ENCODE measurements at regions not wholly inside any gene's neighbourhood (a gene's known extent, or its start where the extent isn't known, plus 50 kb on each side); places are given as distances from the start of the nearest gene placed in this dataset.

DNA sequence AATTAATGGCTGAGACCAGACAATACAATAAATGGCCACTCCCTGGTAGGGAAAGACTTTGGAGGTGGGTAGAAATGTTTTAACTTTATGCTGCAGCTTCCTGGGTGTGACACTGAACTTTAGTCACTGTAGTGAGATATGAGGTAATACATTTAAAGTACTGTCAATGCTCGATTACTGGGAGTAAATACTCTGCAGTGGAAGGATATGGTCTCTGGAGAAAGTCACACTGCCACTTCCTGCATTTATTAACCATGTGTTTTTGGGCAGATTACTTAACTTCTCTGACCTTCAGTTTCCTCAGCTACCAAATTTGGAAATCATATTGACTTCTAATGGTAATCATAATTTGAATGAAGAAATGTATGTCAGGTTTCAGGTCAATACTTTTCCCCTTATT, 317.1 kb upstream of the TGFBR2 start:
- no peak for DNase-seq (ENCODE audit: low read depth in 6 of 9, low spot score in 9 of 9)
- Histone ChIP-seq H3K27me3 (ENCODE audit: control insufficient read depth in 2 of 2, insufficient read depth in 1 of 2, low read length in 1 of 2) (no peaks in the 10 kb centered on the region), H3K36me3 (ENCODE audit: control insufficient read depth in 2 of 2, insufficient read depth in 2 of 2, low read length in 1 of 2) (no peaks in the 10 kb centered on the region), H3K4me1 (ENCODE audit: control insufficient read depth in 2 of 2, insufficient read depth in 2 of 2, low read length in 2 of 2) (no peaks in the 10 kb centered on the region), H3K4me3 (ENCODE audit: low read length in 2 of 2) (no peak overlapping the region), H3K27ac (ENCODE audit: low read depth in 1 of 2, low read length in 1 of 2) (no peak overlapping the region), H3K9me3 (ENCODE audit: control insufficient read depth in 2 of 2, insufficient read depth in 1 of 2, low read length in 1 of 2) (no peaks in the 10 kb centered on the region)
- 33% methylated on average over 1 of the region's 1 CpG for WGBS

- Histone ChIP-seq H3K27me3 (ENCODE audit: control insufficient read depth in 2 of 2, insufficient read depth in 1 of 2, low read length in 1 of 2) (no peaks in the 10 kb centered on the region), H3K9me3 (ENCODE audit: control insufficient read depth in 2 of 2, insufficient read depth in 1 of 2, low read length in 1 of 2) (no peaks in the 10 kb centered on the region), H3K27ac (ENCODE audit: low read depth in 1 of 2, low read length in 1 of 2) (no peak overlapping the region), H3K36me3 (ENCODE audit: control insufficient read depth in 2 of 2, insufficient read depth in 2 of 2, low read length in 1 of 2) (no peaks in the 10 kb centered on the region), H3K4me1 (ENCODE audit: control insufficient read depth in 2 of 2, insufficient read depth in 2 of 2, low read length in 2 of 2) (no peaks in the 10 kb centered on the region), H3K4me3 (ENCODE audit: low read length in 2 of 2) (no peak overlapping the region)
- WGBS, result 36% methylated on average over 1 of the region's 1 CpG
- no peak for DNase-seq (ENCODE audit: low read depth in 6 of 9, low spot score in 9 of 9)
These were observed 316.6 kb upstream of the TGFBR2 start for GRCh38 chr3:30289766-30290165.

DNA sequence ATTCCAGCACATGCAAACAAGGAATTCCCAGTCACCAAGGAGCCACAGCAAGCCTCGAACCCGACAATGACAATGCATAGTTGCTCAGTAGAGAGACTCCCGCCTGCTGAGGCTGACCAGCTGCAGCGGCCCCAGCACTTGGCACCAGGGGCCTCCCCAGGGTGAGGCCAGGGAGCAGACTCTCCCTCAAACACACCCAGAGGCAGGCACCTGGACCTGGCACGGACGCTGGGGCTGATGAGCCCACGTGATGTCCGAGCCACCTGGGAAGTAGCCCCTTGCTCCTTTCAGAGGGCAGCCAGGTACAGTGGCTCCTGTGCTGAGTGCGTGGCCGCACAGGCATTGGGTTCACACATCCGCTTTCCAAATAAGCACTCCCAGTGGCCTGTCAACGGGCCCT, 315.9 kb upstream of the TGFBR2 start:
- no peaks in the 10 kb centered on the region for H3K9me3 ChIP-seq (ENCODE audit: control insufficient read depth in 2 of 2, insufficient read depth in 1 of 2, low read length in 1 of 2)
- H3K36me3 ChIP-seq (ENCODE audit: control insufficient read depth in 2 of 2, insufficient read depth in 2 of 2, low read length in 1 of 2), result no peaks in the 10 kb centered on the region
- H3K4me3 ChIP-seq (ENCODE audit: low read length in 2 of 2), result no peak overlapping the region
- H3K4me1 ChIP-seq (ENCODE audit: control insufficient read depth in 2 of 2, insufficient read depth in 2 of 2, low read length in 2 of 2), result no peaks in the 10 kb centered on the region
- 96% methylated on average over 12 of the region's 12 CpGs for WGBS
- H3K27ac ChIP-seq (ENCODE audit: low read depth in 1 of 2, low read length in 1 of 2), result no peak overlapping the region
- DNase-seq (ENCODE audit: low read depth in 6 of 9, low spot score in 9 of 9), result no peak
- H3K27me3 ChIP-seq (ENCODE audit: control insufficient read depth in 2 of 2, insufficient read depth in 1 of 2, low read length in 1 of 2), result no peaks in the 10 kb centered on the region

DNA sequence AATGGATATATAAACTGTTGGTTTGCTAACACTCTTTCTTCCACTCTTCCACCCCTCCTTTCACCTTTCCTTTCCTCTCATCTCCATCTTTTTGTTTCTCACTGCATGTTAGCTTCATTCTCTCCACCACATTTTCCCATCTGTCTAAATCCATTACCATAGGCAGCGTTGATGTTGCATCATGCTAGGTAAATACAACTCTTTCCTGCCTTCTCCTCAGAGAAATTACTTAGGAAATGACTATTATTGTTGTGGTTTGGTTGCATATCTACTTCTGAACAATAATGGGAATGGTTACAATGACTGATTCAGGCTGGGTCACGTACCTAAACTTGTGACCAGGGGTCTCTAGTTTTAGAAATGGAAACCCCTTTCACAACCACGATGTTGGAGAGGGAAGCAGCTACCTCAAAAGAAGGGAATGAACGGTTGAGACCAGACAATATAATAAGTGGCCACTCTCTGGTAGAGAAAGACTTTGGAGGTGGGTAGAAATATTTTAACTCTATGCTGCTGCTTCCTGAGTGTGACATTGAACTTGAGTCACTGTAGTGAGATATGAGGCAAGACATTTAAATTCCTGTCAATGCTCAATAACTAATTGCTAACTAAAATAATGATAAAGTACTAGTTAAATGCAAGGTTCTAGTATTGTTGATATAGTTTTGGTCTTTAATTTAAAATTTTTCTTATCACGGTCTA, 314.1 kb upstream of the TGFBR2 start:
- Histone ChIP-seq H3K4me1 (ENCODE audit: control insufficient read depth in 2 of 2, insufficient read depth in 2 of 2, low read length in 2 of 2) (no peaks in the 10 kb centered on the region), H3K9me3 (ENCODE audit: control insufficient read depth in 2 of 2, insufficient read depth in 1 of 2, low read length in 1 of 2) (no peaks in the 10 kb centered on the region), H3K4me3 (ENCODE audit: low read length in 2 of 2) (no peak overlapping the region), H3K36me3 (ENCODE audit: control insufficient read depth in 2 of 2, insufficient read depth in 2 of 2, low read length in 1 of 2) (no peaks in the 10 kb centered on the region), H3K27me3 (ENCODE audit: control insufficient read depth in 2 of 2, insufficient read depth in 1 of 2, low read length in 1 of 2) (no peaks in the 10 kb centered on the region), H3K27ac (ENCODE audit: low read depth in 1 of 2, low read length in 1 of 2) (no peak overlapping the region)
- no peak for DNase-seq (ENCODE audit: low read depth in 6 of 9, low spot score in 9 of 9)
- 73% methylated on average over 5 of the region's 5 CpGs for WGBS

DNA sequence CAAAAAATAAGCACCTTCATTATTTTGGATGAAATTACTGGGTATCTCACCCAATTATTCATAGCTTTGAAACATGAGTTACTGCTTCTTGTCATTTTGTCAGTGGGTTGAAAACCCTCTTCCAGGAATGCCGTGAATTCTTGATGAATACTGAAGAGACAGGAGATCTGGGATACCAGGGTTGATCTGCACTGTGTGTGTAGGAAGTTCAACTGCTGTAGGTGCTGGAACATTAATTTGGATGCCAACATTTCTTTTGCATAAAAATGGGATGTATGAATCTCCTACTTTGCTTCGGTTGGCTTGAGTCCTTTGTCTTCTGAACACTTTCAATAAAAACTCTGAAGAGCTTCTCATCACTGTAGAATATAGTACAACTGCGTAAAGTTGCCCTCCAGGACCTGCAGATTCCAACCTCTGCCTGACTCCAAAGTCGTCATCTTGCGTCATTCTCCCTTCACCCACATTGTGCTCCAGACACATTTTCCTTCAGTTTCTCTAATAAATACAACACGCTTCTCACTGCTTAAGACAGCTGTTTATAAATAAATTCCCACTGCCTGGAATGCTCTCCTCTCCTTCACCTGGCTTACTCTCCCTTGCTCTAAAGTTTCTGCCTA, 312.7 kb upstream of the TGFBR2 start:
- WGBS, result 98% methylated on average over 6 of the region's 6 CpGs
- Histone ChIP-seq H3K27me3 (ENCODE audit: control insufficient read depth in 2 of 2, insufficient read depth in 1 of 2, low read length in 1 of 2) (no peaks in the 10 kb centered on the region), H3K27ac (ENCODE audit: low read depth in 1 of 2, low read length in 1 of 2) (no peak overlapping the region), H3K4me3 (ENCODE audit: low read length in 2 of 2) (no peak overlapping the region), H3K36me3 (ENCODE audit: control insufficient read depth in 2 of 2, insufficient read depth in 2 of 2, low read length in 1 of 2) (no peaks in the 10 kb centered on the region), H3K4me1 (ENCODE audit: control insufficient read depth in 2 of 2, insufficient read depth in 2 of 2, low read length in 2 of 2) (no peaks in the 10 kb centered on the region), H3K9me3 (ENCODE audit: control insufficient read depth in 2 of 2, insufficient read depth in 1 of 2, low read length in 1 of 2) (no peaks in the 10 kb centered on the region)
- no peak for DNase-seq (ENCODE audit: low read depth in 6 of 9, low spot score in 9 of 9)

DNA sequence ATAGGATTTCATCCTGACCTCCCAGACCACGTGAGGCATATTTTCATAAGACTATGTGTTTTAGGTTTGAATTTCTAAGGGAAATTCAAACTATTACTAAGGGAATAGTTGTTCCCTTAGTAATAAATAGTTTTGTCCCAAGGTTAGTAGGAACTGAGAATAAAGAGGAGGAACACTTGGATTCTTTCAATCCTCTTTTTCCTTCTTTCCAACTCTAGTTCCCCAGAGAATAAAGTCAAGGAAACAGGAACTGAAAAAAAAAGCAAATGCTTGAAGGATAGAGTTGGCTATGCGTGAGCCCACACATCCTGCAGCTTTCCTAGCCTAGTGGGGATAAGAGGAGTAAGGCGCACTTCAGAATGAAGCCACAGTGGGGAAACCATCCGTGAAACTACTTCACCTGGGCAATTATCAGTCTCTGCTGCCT, 312.1 kb upstream of the TGFBR2 start:
- H3K27ac ChIP-seq (ENCODE audit: low read depth in 1 of 2, low read length in 1 of 2), result no peak overlapping the region
- WGBS, result 94% methylated on average over 4 of the region's 4 CpGs
- H3K36me3 ChIP-seq (ENCODE audit: control insufficient read depth in 2 of 2, insufficient read depth in 2 of 2, low read length in 1 of 2), result no peaks in the 10 kb centered on the region
- no peaks in the 10 kb centered on the region for H3K9me3 ChIP-seq (ENCODE audit: control insufficient read depth in 2 of 2, insufficient read depth in 1 of 2, low read length in 1 of 2)
- H3K4me1 ChIP-seq (ENCODE audit: control insufficient read depth in 2 of 2, insufficient read depth in 2 of 2, low read length in 2 of 2), result no peaks in the 10 kb centered on the region
- H3K4me3 ChIP-seq (ENCODE audit: low read length in 2 of 2), result no peak overlapping the region
- DNase-seq (ENCODE audit: low read depth in 6 of 9, low spot score in 9 of 9), result no peak
- no peaks in the 10 kb centered on the region for H3K27me3 ChIP-seq (ENCODE audit: control insufficient read depth in 2 of 2, insufficient read depth in 1 of 2, low read length in 1 of 2)

DNA sequence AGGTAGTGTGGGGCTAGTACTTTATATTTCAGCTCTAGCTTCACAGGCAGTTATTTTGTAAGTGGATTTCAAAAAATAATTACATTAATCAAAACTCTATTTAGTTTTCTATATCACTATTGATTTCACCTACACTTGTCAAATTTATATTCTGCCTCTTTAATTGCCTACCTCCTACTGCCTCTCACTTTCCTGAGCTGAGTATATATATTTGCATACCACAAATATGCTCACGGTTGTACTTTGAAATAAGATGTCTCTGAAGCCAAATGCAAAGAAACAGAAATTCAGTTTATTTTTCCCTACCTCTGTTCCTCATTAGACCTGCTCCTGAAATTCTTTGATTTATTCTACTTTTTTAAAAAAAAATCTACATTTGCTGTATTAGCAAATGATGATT, 309.3 kb upstream of the TGFBR2 start:
- H3K9me3 ChIP-seq (ENCODE audit: control insufficient read depth in 2 of 2, insufficient read depth in 1 of 2, low read length in 1 of 2), result no peaks in the 10 kb centered on the region
- 64% methylated on average over 1 of the region's 1 CpG for WGBS
- H3K4me3 ChIP-seq (ENCODE audit: low read length in 2 of 2), result no peak overlapping the region
- no peaks in the 10 kb centered on the region for H3K4me1 ChIP-seq (ENCODE audit: control insufficient read depth in 2 of 2, insufficient read depth in 2 of 2, low read length in 2 of 2)
- no peak for DNase-seq (ENCODE audit: low read depth in 6 of 9, low spot score in 9 of 9)
- H3K27ac ChIP-seq (ENCODE audit: low read depth in 1 of 2, low read length in 1 of 2), result no peak overlapping the region
- no peaks in the 10 kb centered on the region for H3K36me3 ChIP-seq (ENCODE audit: control insufficient read depth in 2 of 2, insufficient read depth in 2 of 2, low read length in 1 of 2)
- no peaks in the 10 kb centered on the region for H3K27me3 ChIP-seq (ENCODE audit: control insufficient read depth in 2 of 2, insufficient read depth in 1 of 2, low read length in 1 of 2)

DNA sequence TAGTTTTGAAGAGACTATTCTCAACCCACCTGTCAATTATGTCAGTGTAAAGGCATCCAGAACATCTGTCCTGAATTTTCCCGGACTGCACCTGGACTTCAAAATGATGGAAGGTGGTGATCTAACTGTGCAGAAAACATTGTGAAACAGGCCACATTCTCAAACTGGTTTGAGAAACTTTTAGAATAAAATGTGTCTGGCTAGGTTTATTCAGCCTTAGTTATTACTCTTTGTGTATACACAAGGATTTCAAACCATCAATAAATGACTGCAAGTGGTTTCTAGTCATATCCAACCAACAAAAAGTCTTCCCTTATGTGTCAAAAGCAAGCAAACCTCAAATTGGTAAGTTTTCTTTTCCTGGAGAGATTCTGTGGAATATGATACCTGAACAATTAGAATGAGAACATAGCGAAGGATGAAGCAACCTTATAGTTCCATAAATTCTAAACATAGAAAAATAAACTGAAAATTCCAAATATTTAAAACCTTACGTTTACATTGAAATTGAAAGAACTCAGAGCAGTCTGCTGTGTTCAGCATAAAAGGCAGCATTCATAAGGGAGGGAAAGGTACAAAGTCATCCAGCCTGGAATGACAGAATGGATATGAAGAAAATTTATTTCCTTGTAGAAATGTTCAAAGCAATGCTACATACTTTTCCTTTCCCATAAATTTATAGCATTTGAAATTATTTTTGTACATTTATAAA, 306.6 kb upstream of the TGFBR2 start:
- Histone ChIP-seq H3K27me3 (ENCODE audit: control insufficient read depth in 2 of 2, insufficient read depth in 1 of 2, low read length in 1 of 2) (no peaks in the 10 kb centered on the region), H3K4me3 (ENCODE audit: low read length in 2 of 2) (no peak overlapping the region), H3K4me1 (ENCODE audit: control insufficient read depth in 2 of 2, insufficient read depth in 2 of 2, low read length in 2 of 2) (no peaks in the 10 kb centered on the region), H3K36me3 (ENCODE audit: control insufficient read depth in 2 of 2, insufficient read depth in 2 of 2, low read length in 1 of 2) (no peaks in the 10 kb centered on the region), H3K27ac (ENCODE audit: low read depth in 1 of 2, low read length in 1 of 2) (no peak overlapping the region), H3K9me3 (ENCODE audit: control insufficient read depth in 2 of 2, insufficient read depth in 1 of 2, low read length in 1 of 2) (no peaks in the 10 kb centered on the region)
- no peak for DNase-seq (ENCODE audit: low read depth in 6 of 9, low spot score in 9 of 9)
- WGBS, result 96% methylated on average over 3 of the region's 3 CpGs

DNA sequence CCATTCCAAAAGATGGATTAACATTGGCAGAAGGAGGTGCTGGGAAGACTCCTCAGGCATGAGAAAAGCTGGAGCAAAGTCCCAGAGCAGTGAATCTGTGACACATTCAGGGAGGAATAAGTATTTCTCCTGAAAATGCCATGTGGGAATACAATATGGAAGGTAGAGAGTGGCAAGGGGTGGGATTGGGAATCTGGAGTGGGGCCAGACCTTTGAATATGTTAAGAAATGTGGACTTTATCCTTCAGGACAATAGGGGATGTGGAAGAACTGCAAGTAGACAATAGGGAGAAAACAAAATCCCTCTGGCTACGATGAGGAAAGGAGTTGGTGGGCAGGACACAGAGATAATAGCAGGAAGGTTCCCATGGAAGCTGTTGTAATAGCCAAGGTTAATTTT, 305.6 kb upstream of the TGFBR2 start:
- Histone ChIP-seq H3K9me3 (ENCODE audit: control insufficient read depth in 2 of 2, insufficient read depth in 1 of 2, low read length in 1 of 2) (no peaks in the 10 kb centered on the region), H3K27me3 (ENCODE audit: control insufficient read depth in 2 of 2, insufficient read depth in 1 of 2, low read length in 1 of 2) (no peaks in the 10 kb centered on the region), H3K27ac (ENCODE audit: low read depth in 1 of 2, low read length in 1 of 2) (no peak overlapping the region), H3K36me3 (ENCODE audit: control insufficient read depth in 2 of 2, insufficient read depth in 2 of 2, low read length in 1 of 2) (no peaks in the 10 kb centered on the region), H3K4me1 (ENCODE audit: control insufficient read depth in 2 of 2, insufficient read depth in 2 of 2, low read length in 2 of 2) (no peaks in the 10 kb centered on the region), H3K4me3 (ENCODE audit: low read length in 2 of 2) (no peak overlapping the region)
- 98% methylated on average over 1 of the region's 1 CpG for WGBS
- no peak for DNase-seq (ENCODE audit: low read depth in 6 of 9, low spot score in 9 of 9)

Measured in thymus (tissue), 11 donors.